ENCODE measurements at regions not wholly inside any gene's neighbourhood (a gene's known extent, or its start where the extent isn't known, plus 50 kb on each side); places are given as distances from the start of the nearest gene placed in this dataset.
A peak's percentile ranks its signal among the peaks of the same experiment; 100 is the strongest.

DNA sequence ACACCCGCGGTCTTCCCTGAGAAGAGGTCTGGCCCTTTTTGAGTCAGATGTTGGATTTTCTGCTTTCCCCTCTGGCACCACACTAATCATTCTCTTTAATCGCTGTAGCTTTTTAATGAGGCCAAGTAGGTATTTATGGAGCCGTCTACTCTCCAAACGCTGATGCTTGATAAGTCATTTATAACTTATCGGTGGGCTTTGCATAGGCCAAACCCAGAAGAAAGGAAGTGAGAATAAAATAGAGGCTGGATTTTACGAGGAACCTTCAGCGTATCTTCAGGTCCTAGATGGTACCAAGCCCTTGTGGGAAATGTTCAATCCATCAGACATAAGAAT lies 142.5 kb upstream of the CTAGE1 start:
- Histone ChIP-seq H3K4me1 (ENCODE audit: low read length) (no peaks in the 10 kb centered on the region), H3K79me2 (ENCODE audit: low read length) (no peaks in the 10 kb centered on the region), H3K27me3 (replicated peaks; ENCODE audit: insufficient read depth, low read length) (no peaks in the 10 kb centered on the region), H3K36me3 (replicated peaks; ENCODE audit: insufficient read depth, low read length) (no peaks in the 10 kb centered on the region), H3K9ac (ENCODE audit: low read length) (no peak overlapping the region), H3K4me2 (ENCODE audit: low read depth, low read length) (peak overlapping the region; percentile 69), H3K4me3 (ENCODE audit: low read length) (peak overlapping the region; percentile 50), H3K27ac (ENCODE audit: low read length) (no peak overlapping the region), H2AFZ (ENCODE audit: low read length) (peak overlapping the region; percentile 76), H3F3A (ENCODE audit: insufficient read depth, low read length) (no peaks in the 10 kb centered on the region), H3K9me3 (replicated peaks; ENCODE audit: insufficient read depth, low read length) (no peaks in the 10 kb centered on the region), H4K20me1 (ENCODE audit: insufficient read depth, low read length) (no peaks in the 10 kb centered on the region), H3K9me2 (replicated peaks; ENCODE audit: insufficient read depth, low read length) (no peaks in the 10 kb centered on the region)
- TF ChIP-seq, protein P1, sequence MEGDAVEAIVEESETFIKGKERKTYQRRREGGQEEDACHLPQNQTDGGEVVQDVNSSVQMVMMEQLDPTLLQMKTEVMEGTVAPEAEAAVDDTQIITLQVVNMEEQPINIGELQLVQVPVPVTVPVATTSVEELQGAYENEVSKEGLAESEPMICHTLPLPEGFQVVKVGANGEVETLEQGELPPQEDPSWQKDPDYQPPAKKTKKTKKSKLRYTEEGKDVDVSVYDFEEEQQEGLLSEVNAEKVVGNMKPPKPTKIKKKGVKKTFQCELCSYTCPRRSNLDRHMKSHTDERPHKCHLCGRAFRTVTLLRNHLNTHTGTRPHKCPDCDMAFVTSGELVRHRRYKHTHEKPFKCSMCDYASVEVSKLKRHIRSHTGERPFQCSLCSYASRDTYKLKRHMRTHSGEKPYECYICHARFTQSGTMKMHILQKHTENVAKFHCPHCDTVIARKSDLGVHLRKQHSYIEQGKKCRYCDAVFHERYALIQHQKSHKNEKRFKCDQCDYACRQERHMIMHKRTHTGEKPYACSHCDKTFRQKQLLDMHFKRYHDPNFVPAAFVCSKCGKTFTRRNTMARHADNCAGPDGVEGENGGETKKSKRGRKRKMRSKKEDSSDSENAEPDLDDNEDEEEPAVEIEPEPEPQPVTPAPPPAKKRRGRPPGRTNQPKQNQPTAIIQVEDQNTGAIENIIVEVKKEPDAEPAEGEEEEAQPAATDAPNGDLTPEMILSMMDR (IDR thresholded peaks at IDR 0.05; ENCODE audit: low read length): no peak
- TF ChIP-seq EZH2 (optimal IDR thresholded peaks at IDR 0.05; ENCODE audit: low read depth, low read length): no peak
- no peak for TF ChIP-seq EZH2phosphoT487 (IDR thresholded peaks at IDR 0.05; ENCODE audit: low read length)
- DNase-seq: no peak

DNA sequence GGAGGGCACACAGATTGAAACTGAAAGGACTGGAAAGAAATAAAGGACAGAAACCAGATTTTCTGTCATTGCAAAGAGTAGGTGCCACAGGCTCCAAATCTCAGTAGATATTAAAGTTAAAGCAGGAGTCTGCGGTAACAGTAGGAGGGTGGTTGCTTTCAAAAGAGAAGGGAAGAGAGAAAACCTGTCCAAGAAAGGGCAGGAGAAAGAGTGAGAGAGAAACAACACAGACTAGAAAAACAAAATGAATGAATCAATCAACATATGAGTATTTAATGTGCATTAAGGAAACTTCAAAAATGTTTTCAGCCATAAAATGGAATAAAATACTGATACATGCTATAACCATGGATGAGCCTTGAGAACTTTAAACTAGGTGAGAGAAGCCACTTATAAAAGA lies 143.1 kb upstream of the CTAGE1 start:
- H4K20me1 ChIP-seq (ENCODE audit: insufficient read depth, low read length): no peaks in the 10 kb centered on the region
- no peak overlapping the region for H3K27ac ChIP-seq (ENCODE audit: low read length)
- TF ChIP-seq EZH2 (optimal IDR thresholded peaks at IDR 0.05; ENCODE audit: low read depth, low read length) (no peak), EZH2phosphoT487 (IDR thresholded peaks at IDR 0.05; ENCODE audit: low read length) (no peak)
- TF ChIP-seq, protein P1 (IDR thresholded peaks at IDR 0.05; ENCODE audit: low read length): no peak
- DNase-seq: no peak
- no peak overlapping the region for H3K9ac ChIP-seq (ENCODE audit: low read length)
- no peaks in the 10 kb centered on the region for H3K9me2 ChIP-seq (replicated peaks; ENCODE audit: insufficient read depth, low read length)
- no peaks in the 10 kb centered on the region for H3K36me3 ChIP-seq (replicated peaks; ENCODE audit: insufficient read depth, low read length)
- no peaks in the 10 kb centered on the region for H3K27me3 ChIP-seq (replicated peaks; ENCODE audit: insufficient read depth, low read length)
- peak overlapping the region; percentile 76 for H2AFZ ChIP-seq (ENCODE audit: low read length)
- no peaks in the 10 kb centered on the region for H3F3A ChIP-seq (ENCODE audit: insufficient read depth, low read length)
- no peaks in the 10 kb centered on the region for H3K9me3 ChIP-seq (replicated peaks; ENCODE audit: insufficient read depth, low read length)
- peak overlapping the region; percentile 50 for H3K4me3 ChIP-seq (ENCODE audit: low read length)
- no peaks in the 10 kb centered on the region for H3K4me1 ChIP-seq (ENCODE audit: low read length)
- H3K4me2 ChIP-seq (ENCODE audit: low read depth, low read length): peak overlapping the region; percentile 69; the same call in 1 of the 2 replicates
- H3K79me2 ChIP-seq (ENCODE audit: low read length): no peaks in the 10 kb centered on the region

- Histone ChIP-seq H3K4me2 (ENCODE audit: low read depth, low read length) (no peak overlapping the region), H3K4me3 (ENCODE audit: low read length) (no peak overlapping the region), H3K36me3 (replicated peaks; ENCODE audit: insufficient read depth, low read length) (no peaks in the 10 kb centered on the region), H3F3A (ENCODE audit: insufficient read depth, low read length) (no peaks in the 10 kb centered on the region), H3K4me1 (ENCODE audit: low read length) (no peaks in the 10 kb centered on the region), H2AFZ (ENCODE audit: low read length) (no peak overlapping the region), H3K79me2 (ENCODE audit: low read length) (no peaks in the 10 kb centered on the region), H4K20me1 (ENCODE audit: insufficient read depth, low read length) (no peaks in the 10 kb centered on the region), H3K9ac (ENCODE audit: low read length) (no peak overlapping the region), H3K9me3 (replicated peaks; ENCODE audit: insufficient read depth, low read length) (no peaks in the 10 kb centered on the region), H3K27ac (ENCODE audit: low read length) (no peak overlapping the region), H3K9me2 (replicated peaks; ENCODE audit: insufficient read depth, low read length) (no peaks in the 10 kb centered on the region), H3K27me3 (replicated peaks; ENCODE audit: insufficient read depth, low read length) (no peaks in the 10 kb centered on the region)
- peak; percentile 67 for DNase-seq
- TF ChIP-seq, protein P1 (IDR thresholded peaks at IDR 0.05; ENCODE audit: low read length): peak; percentile 76
- no peak for TF ChIP-seq EZH2 (optimal IDR thresholded peaks at IDR 0.05; ENCODE audit: low read depth, low read length)
Measured at GRCh38 chr18:22563164-22563583, 145.5 kb upstream of the CTAGE1 start.

Measured in MM.1S (cell line).